AG04450 (cell line): ENCODE measurements at regions not wholly inside any gene's neighbourhood (a gene's known extent, or its start where the extent isn't known, plus 50 kb on each side); places are given as distances from the start of the nearest gene placed in this dataset.

Source experiments
- CTCF ChIA-PET: fragments of 300-600, 350-600 bp; formaldehyde crosslinking; extraction: SDS; loops from one replicate; lab custom pipeline; 2022; ENCODE audit warnings: antibody characterized with exemption, inconsistent platforms; lab: Charles Lee
- POLR2A ChIA-PET: fragments of 350-600 bp; formaldehyde crosslinking; extraction: SDS; loops from one replicate; lab custom pipeline; 2021; ENCODE audit warnings: antibody characterized with exemption, inconsistent platforms; lab: Yijun Ruan, JAX
- DNase-seq: peaks from one replicate; pipeline ENCODE4 v3.0.0-alpha.2; 2011; ENCODE audit warnings: low read depth, low spot score
- H3K27ac ChIP-seq: one replicate; pipeline ENCODE4 v1.5.1; 2012; ENCODE audit warnings: low read depth, low read length, control low read depth
- H3K27me3 ChIP-seq: one replicate; pipeline ENCODE4 v1.6.0; 2012; ENCODE audit warnings: low read length; ENCODE audit not compliant: control insufficient read depth, insufficient read depth
- H3K4me3 ChIP-seq: 2 replicates; pipeline ENCODE4 v1.5.1; 2011; ENCODE audit warnings: mild to moderate bottlenecking, low read depth, low read length, control low read depth
- H3K9me3 ChIP-seq: 2 replicates; pipeline ENCODE4 v1.5.1; 2012; ENCODE audit warnings: low read length; ENCODE audit not compliant: control insufficient read depth, insufficient read depth
- TF ChIP-seq, protein P1 (sequence below): IDR thresholded peaks from 2 replicates; pipeline ENCODE4 v1.5.1; 2011; ENCODE audit warnings: low read depth, low read length, control low read depth, inconsistent platforms

- Histone ChIP-seq H3K4me3 (no peak overlapping the region), H3K27me3 (no peaks in the 10 kb centered on the region), H3K27ac (no peak overlapping the region), H3K9me3 (peaks cover 6% of the 10 kb centered on the region; the same call in 1 of the 2 replicates)
- TF ChIP-seq, protein P1, sequence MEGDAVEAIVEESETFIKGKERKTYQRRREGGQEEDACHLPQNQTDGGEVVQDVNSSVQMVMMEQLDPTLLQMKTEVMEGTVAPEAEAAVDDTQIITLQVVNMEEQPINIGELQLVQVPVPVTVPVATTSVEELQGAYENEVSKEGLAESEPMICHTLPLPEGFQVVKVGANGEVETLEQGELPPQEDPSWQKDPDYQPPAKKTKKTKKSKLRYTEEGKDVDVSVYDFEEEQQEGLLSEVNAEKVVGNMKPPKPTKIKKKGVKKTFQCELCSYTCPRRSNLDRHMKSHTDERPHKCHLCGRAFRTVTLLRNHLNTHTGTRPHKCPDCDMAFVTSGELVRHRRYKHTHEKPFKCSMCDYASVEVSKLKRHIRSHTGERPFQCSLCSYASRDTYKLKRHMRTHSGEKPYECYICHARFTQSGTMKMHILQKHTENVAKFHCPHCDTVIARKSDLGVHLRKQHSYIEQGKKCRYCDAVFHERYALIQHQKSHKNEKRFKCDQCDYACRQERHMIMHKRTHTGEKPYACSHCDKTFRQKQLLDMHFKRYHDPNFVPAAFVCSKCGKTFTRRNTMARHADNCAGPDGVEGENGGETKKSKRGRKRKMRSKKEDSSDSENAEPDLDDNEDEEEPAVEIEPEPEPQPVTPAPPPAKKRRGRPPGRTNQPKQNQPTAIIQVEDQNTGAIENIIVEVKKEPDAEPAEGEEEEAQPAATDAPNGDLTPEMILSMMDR, result no peak
- POLR2A ChIA-PET, result no interaction called here
- CTCF ChIA-PET, result no interaction called here
- DNase-seq, result no peak
Measured at GRCh38 chr6:6438286-6438685, 117.8 kb upstream of the F13A1 start.

DNA sequence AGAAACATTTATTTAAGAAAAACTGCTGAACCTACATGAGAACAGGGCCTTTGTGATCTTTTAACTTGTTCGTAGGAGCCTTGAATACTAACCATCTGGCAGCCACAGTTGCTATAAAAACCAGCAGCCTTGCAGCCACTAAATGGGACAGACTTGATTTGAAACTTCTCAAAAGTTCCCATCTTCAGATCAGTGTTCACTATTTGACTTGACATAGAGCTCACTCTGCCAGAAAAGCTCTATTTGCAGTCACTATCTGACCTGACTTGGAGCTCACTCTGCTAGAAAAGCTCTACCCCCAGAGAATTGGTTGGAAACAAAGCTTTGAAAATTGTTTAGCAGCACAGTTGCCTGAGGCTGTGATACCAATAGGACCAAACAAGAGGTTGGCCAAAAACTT is 119.3 kb upstream of the F13A1 start:
- POLR2A ChIA-PET, result no interaction called here
- Histone ChIP-seq H3K27me3 (no peaks in the 10 kb centered on the region), H3K9me3 (peaks cover 9% of the 10 kb centered on the region; the same call in 1 of the 2 replicates), H3K27ac (no peak overlapping the region), H3K4me3 (no peak overlapping the region)
- no peak for DNase-seq
- CTCF ChIA-PET, result no interaction called here
- TF ChIP-seq, protein P1, result no peak

GRCh38 chr6:6452002-6452401 is 131.5 kb upstream of the F13A1 start:
- peaks cover 32% of the 10 kb centered on the region for H3K9me3 ChIP-seq
- no peaks in the 10 kb centered on the region for H3K27me3 ChIP-seq
- TF ChIP-seq, protein P1, result no peak
- no peak overlapping the region for H3K4me3 ChIP-seq
- ChIA-PET CTCF (no interaction called here), POLR2A (no interaction called here)
- no peak overlapping the region for H3K27ac ChIP-seq
- DNase-seq, result no peak

DNA sequence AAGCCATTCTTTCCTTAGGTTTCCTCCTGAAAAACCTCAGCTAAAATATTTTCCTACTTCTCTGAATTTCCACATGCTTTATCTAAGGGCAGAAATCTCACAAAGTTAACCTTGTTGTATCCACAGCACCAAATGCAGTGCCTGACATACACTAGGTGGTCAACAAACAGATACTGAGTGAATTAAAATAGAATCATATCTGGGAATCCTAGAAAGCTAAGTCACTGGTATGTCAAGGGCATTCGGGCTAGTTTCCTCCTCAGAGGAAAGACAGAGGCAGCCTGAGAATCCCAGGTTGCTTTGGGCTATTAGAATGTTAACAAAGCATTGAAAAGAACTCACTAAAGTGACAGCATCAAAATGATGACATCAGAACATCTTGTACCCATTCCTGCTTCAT is 132.7 kb upstream of the F13A1 start:
- Histone ChIP-seq H3K9me3 (peaks cover 32% of the 10 kb centered on the region), H3K27ac (no peak overlapping the region), H3K27me3 (no peaks in the 10 kb centered on the region), H3K4me3 (no peak overlapping the region)
- POLR2A ChIA-PET, result no interaction called here
- CTCF ChIA-PET, result no interaction called here
- TF ChIP-seq, protein P1, result no peak
- DNase-seq, result no peak

DNA sequence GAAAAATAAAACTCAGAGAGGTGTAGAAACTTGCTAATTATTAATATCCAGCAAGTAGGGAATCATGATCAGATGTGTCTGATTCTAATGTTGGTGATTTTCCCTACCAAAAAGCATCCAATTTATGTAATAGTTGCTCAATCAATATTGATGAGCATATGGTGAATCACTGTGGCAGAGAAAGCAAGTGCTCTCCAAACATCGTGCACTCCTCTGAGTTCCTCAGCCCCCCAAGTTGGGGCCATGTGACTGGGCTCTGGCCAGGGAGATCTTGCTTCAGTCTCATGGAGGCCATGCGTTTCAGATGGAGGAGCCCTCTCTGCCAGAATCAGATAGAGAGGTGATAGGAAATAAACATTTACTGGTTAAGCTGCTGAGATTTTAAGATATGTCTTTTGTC is 133.2 kb upstream of the LY86 start:
- no peak for DNase-seq
- Histone ChIP-seq H3K27ac (no peak overlapping the region), H3K9me3 (peaks cover 30% of the 10 kb centered on the region), H3K27me3 (no peaks in the 10 kb centered on the region), H3K4me3 (no peak overlapping the region)
- POLR2A ChIA-PET, result no interaction called here
- CTCF ChIA-PET, result no interaction called here
- TF ChIP-seq, protein P1, result no peak
